HL-60/S4 treated with retinoic acid at 250 ng/mL for 4 days and 3 days (cell line): ENCODE measurements at regions not wholly inside any gene's neighbourhood (a gene's known extent, or its start where the extent isn't known, plus 50 kb on each side); places are given as distances from the start of the nearest gene placed in this dataset.

Experiments
- in situ Hi-C: fragments of 300-500 bp; cut with MboI; formaldehyde crosslinking; loops from 2 replicates; pipeline ENCODE4 v1.7.0; 2022; ENCODE audit warnings: low sequenced_read_pairs

GRCh38 chr16:85370881-85371651 is 242.1 kb upstream of the GSE1 start:
- in situ Hi-C loops = no loop called here

- in situ Hi-C loops = no loop called here
Observed at GRCh38 chr16:85371948-85372347, 241.2 kb upstream of the GSE1 start.

GRCh38 chr16:85372627-85373372 is 240.3 kb upstream of the GSE1 start:
- in situ Hi-C loops = no loop called here

DNA sequence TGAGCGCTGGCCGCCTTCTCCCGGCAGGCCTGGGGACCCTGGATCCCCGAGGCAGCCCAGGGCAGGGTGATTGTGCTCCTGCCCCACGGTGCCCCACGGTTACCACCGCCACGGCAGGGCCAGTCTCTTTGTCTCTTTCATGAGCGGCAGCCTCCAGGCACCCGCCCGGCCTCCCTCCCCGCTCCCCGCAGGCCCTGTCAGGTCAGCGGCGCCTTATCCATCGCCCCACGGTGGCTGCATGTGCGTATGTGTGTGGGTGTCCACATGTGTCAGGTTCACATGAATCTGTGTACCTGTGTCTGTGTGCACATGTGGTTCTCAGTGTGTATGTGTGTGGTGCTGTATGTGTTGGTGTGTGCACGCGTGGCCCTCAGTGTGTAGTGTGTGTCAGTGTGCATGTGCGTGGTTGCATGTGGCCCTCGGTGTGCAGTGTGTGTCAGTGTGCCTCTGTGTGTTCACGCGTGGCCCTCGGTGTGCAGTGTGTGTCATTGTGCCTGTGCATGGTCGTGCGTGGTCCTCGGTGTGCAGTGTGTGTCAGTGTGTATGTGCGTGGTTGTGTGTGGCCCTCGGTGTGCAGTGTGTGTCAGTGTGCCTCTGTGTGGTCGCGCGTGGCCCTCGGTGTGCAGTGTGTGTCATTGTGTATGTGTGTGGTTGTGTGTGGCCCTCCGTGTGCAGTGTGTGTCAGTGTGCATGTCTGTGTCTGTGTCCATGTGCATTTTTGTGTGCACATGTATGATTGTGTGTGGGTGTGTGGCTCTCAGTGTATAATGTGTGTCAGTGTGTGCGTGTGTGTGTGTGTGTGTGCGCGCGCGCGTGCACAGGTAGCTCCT is 239.2 kb upstream of the GSE1 start:
- in situ Hi-C loops = no loop called here

DNA sequence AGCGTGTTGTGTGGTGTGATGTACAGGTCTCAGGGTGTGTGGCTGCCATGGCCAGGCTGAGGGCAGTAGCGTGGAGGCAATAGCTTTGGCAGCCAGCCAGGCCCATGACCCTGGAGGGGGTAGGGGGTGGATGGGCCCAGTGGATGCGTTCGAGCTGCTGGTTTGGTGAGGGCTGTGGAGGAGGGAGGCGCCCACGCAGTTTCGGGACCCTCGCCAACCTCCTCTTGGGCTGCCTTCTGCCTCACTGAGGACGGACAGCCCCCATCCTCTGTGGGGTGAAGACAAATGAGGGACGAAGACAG is 238.6 kb upstream of the GSE1 start:
- in situ Hi-C loops = no loop called here

GRCh38 chr16:85375282-85375681 is 237.8 kb upstream of the GSE1 start:
- in situ Hi-C loops = no loop called here

GRCh38 chr16:85376292-85377095 is 236.6 kb upstream of the GSE1 start:
- in situ Hi-C loops = no loop called here

GRCh38 chr16:85377388-85378144 is 235.6 kb upstream of the GSE1 start:
- in situ Hi-C loops = no loop called here

DNA sequence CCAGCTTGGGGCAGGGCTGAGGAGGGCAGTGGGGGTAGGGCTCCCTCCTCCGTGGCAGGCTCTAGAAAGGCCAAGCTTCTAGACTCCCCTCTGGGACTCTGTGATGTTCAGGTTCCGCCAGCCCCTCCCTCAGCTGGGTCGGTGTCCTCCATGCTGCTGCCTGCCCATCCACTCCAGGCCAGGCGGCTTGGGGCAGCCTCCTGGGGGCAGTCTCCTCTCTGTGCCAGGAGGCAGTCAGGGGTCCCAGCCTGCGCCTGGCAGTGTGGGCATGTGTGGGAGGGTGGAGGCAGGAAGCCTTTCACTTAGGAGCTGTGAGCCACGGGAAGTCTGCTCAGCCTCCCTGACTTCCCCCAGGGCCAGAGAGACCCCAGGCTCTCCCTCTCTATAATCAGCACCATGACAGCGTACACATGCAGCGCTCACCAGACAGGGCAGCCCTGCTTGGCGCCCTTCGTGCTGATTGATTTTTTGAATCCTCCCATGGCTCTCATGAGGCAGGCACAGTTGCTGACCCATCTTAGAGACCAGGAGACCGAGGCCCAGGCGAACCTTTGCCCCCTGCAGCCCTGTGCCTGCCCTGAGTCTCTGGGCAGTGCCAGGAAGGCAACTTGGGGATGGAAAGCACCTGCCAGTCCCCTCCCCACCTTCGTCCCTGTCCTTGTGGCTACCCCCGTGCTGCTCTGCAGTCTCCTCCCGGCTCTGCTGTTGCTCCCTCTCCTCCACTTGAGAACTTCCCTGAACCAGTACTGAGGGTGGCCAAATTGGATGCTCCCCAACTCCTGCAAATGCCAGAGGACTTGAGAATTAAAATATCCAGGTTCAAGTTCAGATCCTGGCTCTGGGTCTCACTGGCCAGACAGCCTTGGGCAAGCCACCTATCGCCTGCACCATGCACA is 234.7 kb upstream of the GSE1 start:
- in situ Hi-C loops = no loop called here

DNA sequence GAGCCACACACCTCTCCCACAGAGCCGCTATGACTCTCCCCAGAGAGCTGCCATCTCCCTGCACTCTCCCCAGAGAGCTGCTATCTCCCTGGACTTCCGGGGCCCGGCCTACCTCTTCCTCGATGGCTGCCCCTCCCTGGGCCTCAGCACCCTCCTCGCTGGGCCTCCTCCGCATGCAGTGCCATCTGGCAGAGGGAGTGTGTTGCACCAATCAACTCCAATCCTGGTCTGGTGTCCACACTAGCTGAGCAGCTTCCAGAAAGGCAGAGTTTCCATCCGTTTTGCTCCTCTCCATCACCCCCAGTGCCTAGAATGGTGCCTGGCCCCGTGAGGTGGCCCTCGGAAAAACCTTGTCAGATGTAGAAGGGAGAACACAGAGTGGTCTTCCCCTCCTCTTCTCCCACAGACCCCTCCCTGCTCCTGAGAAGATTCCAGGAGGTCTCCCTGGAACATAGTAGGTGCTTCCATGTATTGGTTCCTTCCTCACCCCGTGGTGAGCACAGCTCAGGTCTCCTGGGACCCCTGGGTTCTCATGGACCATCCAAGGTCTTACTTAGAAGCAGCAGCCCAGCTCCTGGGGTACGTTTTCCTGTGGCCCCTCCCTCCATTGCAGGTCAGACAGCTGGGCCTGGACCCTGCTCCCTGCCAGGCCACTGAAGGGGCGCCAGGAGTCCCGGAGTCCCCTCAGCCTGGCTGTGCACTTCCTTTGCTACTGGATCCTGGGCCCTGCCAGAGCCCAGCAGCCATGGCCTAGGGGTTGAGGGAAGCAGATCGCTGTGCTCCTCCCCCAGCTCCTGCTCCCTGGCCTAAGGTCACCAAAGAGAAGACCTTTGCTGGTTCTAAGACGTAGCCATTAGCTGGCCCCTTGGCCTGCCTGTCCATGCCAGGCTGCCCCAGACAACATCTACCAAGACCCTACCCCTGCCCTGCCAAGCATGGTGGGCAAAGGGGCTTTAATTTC is 233.8 kb upstream of the GSE1 start:
- in situ Hi-C loops = no loop called here

- in situ Hi-C loops = no loop called here
Observed at GRCh38 chr16:85380002-85380395, 233.1 kb upstream of the GSE1 start.

DNA sequence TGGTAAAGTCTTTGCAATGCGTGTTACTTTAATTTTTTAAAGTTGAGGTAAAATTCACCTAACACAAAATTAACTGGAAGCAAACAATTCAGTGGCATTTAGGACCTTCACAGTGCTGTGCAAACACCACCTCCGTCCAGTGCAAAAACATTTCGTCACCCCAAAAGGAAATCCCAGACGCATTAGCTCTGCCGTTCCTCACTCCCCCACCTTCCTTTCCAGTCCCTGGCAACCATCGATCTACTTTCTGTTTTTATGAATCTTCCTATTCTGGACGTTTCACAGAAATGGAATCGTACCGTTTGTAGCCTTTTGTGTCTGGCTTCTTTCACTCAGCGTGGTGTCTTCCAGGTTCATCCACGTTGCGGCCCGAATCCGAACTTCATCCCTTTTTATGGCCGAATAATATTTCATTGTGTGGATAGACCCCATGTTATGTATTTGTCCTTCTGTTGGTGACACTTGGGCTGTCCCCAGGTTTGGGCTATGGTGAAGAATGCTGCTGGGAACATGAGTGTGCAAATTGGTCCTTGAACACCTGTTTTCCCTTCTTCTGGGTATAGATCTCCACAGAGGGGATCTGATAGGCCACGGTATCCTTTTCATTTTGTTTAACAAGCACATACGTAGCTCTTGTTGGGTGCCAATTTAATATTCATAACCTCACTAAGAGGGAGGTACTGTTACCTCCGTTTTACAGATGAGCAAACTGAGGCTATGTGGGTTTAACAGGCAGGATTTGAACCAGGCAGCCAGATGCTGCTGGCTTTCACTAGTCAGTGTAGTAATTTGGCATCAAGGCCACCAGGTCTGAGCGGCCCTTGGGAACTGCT is 232.0 kb upstream of the GSE1 start:
- in situ Hi-C loops = no loop called here

GRCh38 chr16:85381738-85382592 is 231.2 kb upstream of the GSE1 start:
- in situ Hi-C loops = no loop called here

DNA sequence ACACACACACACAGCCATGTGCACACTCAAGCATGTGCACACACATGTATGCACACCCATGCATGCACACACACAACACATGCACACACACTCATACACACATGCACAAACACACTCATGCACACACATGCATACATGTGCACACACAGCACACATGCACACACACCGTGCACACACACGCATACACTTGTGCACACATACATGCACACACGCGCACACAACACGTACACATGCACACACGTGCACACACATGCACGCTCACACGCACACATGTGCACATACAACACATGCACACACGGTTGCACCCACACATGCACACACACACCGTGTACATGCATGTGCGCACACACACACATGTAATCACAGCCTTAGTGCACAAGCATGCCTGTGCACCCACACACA is 230.4 kb upstream of the GSE1 start:
- in situ Hi-C loops = no loop called here

DNA sequence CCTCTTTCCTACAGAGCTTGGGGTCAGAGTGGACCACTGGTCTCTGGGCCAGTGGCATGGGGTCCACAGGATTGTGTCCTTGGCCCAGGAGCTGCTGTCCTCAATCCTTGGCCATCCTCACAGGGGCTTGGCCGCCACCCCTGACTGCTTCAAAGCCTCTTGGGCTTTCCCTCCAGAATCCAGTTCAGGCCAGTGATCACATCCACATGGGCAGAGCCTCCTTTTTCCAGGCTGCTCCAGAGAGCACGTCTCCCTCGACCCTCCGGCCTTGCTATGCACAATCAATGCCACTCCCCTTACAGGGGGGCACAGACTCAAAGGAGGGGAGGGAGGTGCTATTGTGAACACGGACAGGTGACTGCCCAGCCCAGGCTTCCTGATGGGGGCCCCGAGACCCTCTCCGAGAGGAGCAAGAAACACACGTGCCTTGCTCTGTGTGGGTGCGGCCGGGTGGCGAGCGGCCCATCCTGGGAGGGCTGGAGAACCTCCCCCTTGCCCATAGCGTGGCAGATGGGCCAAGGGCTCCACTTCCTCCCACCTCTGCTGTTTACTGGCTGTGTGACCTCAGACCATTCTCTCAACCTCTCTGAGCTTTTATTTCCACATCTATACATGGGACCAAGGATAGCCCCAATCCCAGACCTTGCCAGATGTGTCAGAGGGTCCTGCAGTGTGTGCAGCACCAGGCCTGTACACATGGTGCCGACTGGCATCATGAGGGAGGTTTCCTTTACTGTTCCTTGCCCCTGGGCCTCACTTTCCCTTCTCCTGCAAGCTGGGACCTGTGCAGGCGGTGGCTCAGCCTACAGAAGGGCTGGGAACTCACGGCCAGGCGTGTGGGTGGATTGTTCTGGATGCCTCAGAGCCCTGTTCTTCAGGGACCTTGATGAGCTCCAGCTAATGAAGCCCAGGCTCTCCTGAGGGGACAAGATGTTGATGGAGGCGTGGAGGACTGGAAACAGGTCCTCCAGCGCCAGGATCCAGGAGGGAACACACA is 229.0 kb upstream of the GSE1 start:
- in situ Hi-C loops = no loop called here
